Breast epithelium (tissue), 4 donors: ENCODE measurements at regions not wholly inside any gene's neighbourhood (a gene's known extent, or its start where the extent isn't known, plus 50 kb on each side); places are given as distances from the start of the nearest gene placed in this dataset.
A peak's percentile ranks its signal among the peaks of the same experiment; 100 is the strongest.

Experiments used
- DNase-seq, 2 donors: peaks; one replicate each; pipeline ENCODE4 v3.0.0-alpha.2; 2019; ENCODE audit warnings: low spot score in 2 of 2
- H3K27ac ChIP-seq, 2 donors: fragments of 200-600 bp; sonication (generic) in 1 of 2; one replicate each; pipeline ENCODE4 v1.5.1; 2016 to 2019; ENCODE audit warnings: mild to moderate bottlenecking in 1 of 2
- H3K27me3 ChIP-seq, 2 donors: fragments of 200-600 bp; sonication (generic) in 1 of 2; one replicate each; pipeline versions ENCODE4 v1.5.1 to v1.6.0; 2017 to 2019; ENCODE audit warnings: control low read depth in 1 of 2, mild to moderate bottlenecking in 1 of 2
- H3K36me3 ChIP-seq: fragments of 200-600 bp; one replicate; pipeline ENCODE4 v1.5.1; 2019
- H3K4me1 ChIP-seq, 2 donors: fragments of 200-600 bp; sonication (generic); one replicate each; pipeline ENCODE4 v1.5.1; 2016 to 2019; ENCODE audit warnings: control low read depth in 1 of 2
- H3K4me3 ChIP-seq, 3 donors: fragments of 200-600 bp; sonication (generic); 1 replicate in 2 of 3; 2 replicates in 1 of 3; pipeline ENCODE4 v1.5.1; 2016 to 2019; ENCODE audit warnings: mild to moderate bottlenecking in 3 of 3, moderate library complexity in 2 of 3
- H3K9me3 ChIP-seq, 2 donors: fragments of 200-600 bp; sonication (generic) in 1 of 2; one replicate each; pipeline ENCODE4 v1.5.1; 2016 to 2019; ENCODE audit warnings: control low read depth in 1 of 2
- CTCF ChIP-seq, 3 donors: fragments of 450-650 bp; IDR thresholded peaks; one replicate each; pipeline ENCODE4 v1.5.1; 2016 to 2017; ENCODE audit warnings: antibody characterized with exemption in 3 of 3, mild to moderate bottlenecking in 3 of 3, moderate library complexity in 3 of 3
- POLR2A ChIP-seq: fragments of 450-650 bp; IDR thresholded peaks from one replicate; pipeline ENCODE4 v1.6.1; 2016; ENCODE audit warnings: antibody characterized with exemption, mild to moderate bottlenecking, moderate library complexity
- POLR2AphosphoS5 ChIP-seq, 3 donors: sonication (generic); formaldehyde crosslinking; IDR thresholded peaks; one replicate each; pipeline ENCODE4 v1.6.1; 2017; ENCODE audit warnings: antibody characterized with exemption in 3 of 3
- intact Hi-C: fragments of 100-400 bp; cut with DNase I; formaldehyde crosslinking; loops from one replicate; pipeline ENCODE4 v1.15.1; 2023; ENCODE audit warnings: low total_unique reads

GRCh38 chr14:38419579-38419978, 163.7 kb upstream of the CLEC14A start:
- H3K4me1 ChIP-seq, result no peaks in the 10 kb centered on the region
- DNase-seq, result no peak
- H3K27ac ChIP-seq, result no peak overlapping the region
- H3K4me3 ChIP-seq, result peak overlapping the region in 1 of 3 donors; percentile 29
- TF ChIP-seq CTCF (IDR thresholded peaks at IDR 0.05) (no peak), POLR2AphosphoS5 (IDR thresholded peaks at IDR 0.05) (no peak), POLR2A (no peak)
- H3K27me3 ChIP-seq, result no peaks in the 10 kb centered on the region
- intact Hi-C loops, result no loop called here
- H3K36me3 ChIP-seq, result no peaks in the 10 kb centered on the region
- H3K9me3 ChIP-seq, result peaks cover 0 to 27% of the 10 kb centered on the region in 2 donors

DNA sequence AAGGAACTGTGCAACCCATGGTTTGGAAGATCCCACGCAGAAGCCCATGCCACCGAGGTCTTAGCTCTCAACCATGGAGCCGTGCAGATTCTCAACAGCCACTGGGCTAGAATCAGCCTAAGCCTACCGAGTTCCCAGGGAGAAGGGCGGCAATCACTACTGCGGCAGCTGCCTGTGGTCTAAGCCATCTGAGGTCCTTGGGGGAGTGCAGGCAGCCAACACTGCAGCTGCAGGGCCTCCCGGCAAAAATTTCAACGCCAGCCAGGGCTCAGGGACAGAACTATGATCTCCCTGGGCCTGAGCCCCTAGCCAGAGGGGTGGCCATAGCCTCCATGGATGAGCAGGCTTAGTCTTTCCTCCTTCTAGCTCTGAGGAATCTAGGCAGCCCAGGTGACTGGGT, 156.8 kb upstream of the CLEC14A start:
- TF ChIP-seq POLR2A (no peak), CTCF (IDR thresholded peaks at IDR 0.05) (no peak), POLR2AphosphoS5 (IDR thresholded peaks at IDR 0.05) (no peak)
- DNase-seq, result no peak
- H3K4me1 ChIP-seq, result no peaks in the 10 kb centered on the region
- H3K27ac ChIP-seq, result no peak overlapping the region
- H3K4me3 ChIP-seq, result no peak overlapping the region
- H3K36me3 ChIP-seq, result no peaks in the 10 kb centered on the region
- peaks cover 0 to 10% of the 10 kb centered on the region in 2 donors for H3K9me3 ChIP-seq
- intact Hi-C loops, result no loop called here
- H3K27me3 ChIP-seq, result no peaks in the 10 kb centered on the region

DNA sequence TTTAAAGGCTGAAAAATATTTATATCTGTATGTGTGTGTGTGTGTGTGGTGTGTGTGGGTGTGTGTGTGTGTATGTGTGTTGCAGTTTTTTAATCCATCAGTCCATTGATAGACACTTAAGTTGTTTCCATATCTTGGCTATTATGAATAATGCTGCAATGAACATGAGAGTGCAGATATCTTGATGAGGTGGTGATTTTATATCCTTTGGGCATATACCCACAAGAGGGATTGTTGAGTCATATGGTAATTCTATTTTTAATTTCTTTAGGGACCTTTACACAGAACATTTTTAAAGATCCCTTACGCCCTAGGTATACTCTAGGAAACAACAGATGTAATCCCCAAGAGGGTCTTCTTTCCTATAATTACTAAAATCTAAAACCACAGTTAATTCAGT, 154.5 kb upstream of the CLEC14A start:
- no peak overlapping the region for H3K27ac ChIP-seq
- intact Hi-C loops, result no loop called here
- H3K9me3 ChIP-seq, result no peaks in the 10 kb centered on the region
- H3K36me3 ChIP-seq, result no peaks in the 10 kb centered on the region
- no peak for DNase-seq
- no peaks in the 10 kb centered on the region for H3K4me1 ChIP-seq
- H3K27me3 ChIP-seq, result no peaks in the 10 kb centered on the region
- no peak overlapping the region for H3K4me3 ChIP-seq
- TF ChIP-seq POLR2AphosphoS5 (IDR thresholded peaks at IDR 0.05), result no peak
- TF ChIP-seq POLR2A, result no peak
- TF ChIP-seq CTCF (IDR thresholded peaks at IDR 0.05), result no peak

DNA sequence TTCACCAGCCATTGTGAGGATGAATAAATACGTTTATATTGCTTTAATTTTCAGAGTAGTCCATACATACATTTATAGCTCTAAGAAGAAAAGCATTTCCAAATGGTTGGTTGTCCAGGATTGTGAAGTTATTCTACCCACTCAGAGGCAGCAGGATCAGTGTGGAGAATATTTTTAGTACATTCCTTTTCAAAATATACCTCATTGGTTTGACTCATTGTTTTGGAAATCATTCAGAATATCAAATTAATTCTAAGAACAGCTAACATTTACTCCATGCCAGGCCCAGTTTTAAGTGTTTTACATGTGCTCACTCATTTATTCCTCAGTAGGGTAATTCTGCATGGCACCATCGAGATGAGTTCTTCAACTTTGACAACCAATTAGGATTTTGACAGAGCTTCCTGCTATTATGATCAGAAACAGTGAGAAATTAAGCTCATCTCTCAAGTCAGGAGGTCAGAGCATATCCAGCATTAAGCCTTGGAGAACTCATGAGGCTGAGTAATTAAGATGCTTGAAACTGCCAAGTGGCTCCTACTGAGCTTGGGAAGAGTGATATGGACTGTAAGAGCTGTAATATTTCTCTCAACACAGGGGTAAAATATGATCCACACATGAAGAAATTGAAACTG, 153.3 kb upstream of the CLEC14A start:
- Histone ChIP-seq H3K27ac (no peak overlapping the region), H3K4me3 (no peak overlapping the region), H3K27me3 (no peaks in the 10 kb centered on the region), H3K9me3 (no peaks in the 10 kb centered on the region), H3K4me1 (no peaks in the 10 kb centered on the region), H3K36me3 (no peaks in the 10 kb centered on the region)
- TF ChIP-seq POLR2A (no peak), POLR2AphosphoS5 (IDR thresholded peaks at IDR 0.05) (no peak), CTCF (IDR thresholded peaks at IDR 0.05) (no peak)
- DNase-seq, result no peak
- intact Hi-C loops, result no loop called here

GRCh38 chr14:38405851-38406635, 150.2 kb upstream of the CLEC14A start:
- Histone ChIP-seq H3K4me3 (no peak overlapping the region), H3K36me3 (no peaks in the 10 kb centered on the region), H3K9me3 (no peaks in the 10 kb centered on the region), H3K27me3 (no peaks in the 10 kb centered on the region), H3K4me1 (no peaks in the 10 kb centered on the region), H3K27ac (no peak overlapping the region)
- DNase-seq, result no peak
- TF ChIP-seq POLR2A (no peak), CTCF (IDR thresholded peaks at IDR 0.05) (no peak), POLR2AphosphoS5 (IDR thresholded peaks at IDR 0.05) (no peak)
- intact Hi-C loops, result no loop called here
